Right atrium auricular region (tissue), 2 donors: ENCODE measurements at regions not wholly inside any gene's neighbourhood (a gene's known extent, or its start where the extent isn't known, plus 50 kb on each side); places are given as distances from the start of the nearest gene placed in this dataset.

Source experiments
- DNase-seq: peaks from one replicate; pipeline ENCODE4 v3.0.0-alpha.2; 2019; ENCODE audit warnings: low spot score
- H3K27ac ChIP-seq, 2 donors: fragments of 200-600 bp; sonication (generic); 1 replicate in 1 of 2; 2 replicates in 1 of 2; pipeline ENCODE4 v1.5.1; 2016 to 2019
- H3K27me3 ChIP-seq, 2 donors: fragments of 200-600 bp; sonication (generic); one replicate each; pipeline versions ENCODE4 v1.5.1 to v1.6.0; 2017 to 2019
- H3K36me3 ChIP-seq: fragments of 200-600 bp; sonication (generic); one replicate; pipeline ENCODE4 v1.5.1; 2016
- H3K4me1 ChIP-seq, 2 donors: fragments of 200-600 bp; sonication (generic); one replicate each; pipeline versions ENCODE4 v1.5.1 to v1.6.0; 2017 to 2019
- H3K4me3 ChIP-seq, 2 donors: fragments of 200-600 bp; sonication (generic); 1 replicate in 1 of 2; 2 replicates in 1 of 2; pipeline ENCODE4 v1.5.1; 2017 to 2019; ENCODE audit warnings: mild to moderate bottlenecking in 1 of 2, moderate library complexity in 1 of 2
- H3K9me3 ChIP-seq, 2 donors: fragments of 200-600 bp; sonication (generic); one replicate each; pipeline ENCODE4 v1.5.1; 2019
- TF ChIP-seq, protein P1 (sequence below), 2 donors: fragments of 200-600 bp; sonication (generic); IDR thresholded peaks; one replicate each; pipeline ENCODE4 v1.5.1; 2019; ENCODE audit warnings: antibody characterized with exemption in 2 of 2

DNA sequence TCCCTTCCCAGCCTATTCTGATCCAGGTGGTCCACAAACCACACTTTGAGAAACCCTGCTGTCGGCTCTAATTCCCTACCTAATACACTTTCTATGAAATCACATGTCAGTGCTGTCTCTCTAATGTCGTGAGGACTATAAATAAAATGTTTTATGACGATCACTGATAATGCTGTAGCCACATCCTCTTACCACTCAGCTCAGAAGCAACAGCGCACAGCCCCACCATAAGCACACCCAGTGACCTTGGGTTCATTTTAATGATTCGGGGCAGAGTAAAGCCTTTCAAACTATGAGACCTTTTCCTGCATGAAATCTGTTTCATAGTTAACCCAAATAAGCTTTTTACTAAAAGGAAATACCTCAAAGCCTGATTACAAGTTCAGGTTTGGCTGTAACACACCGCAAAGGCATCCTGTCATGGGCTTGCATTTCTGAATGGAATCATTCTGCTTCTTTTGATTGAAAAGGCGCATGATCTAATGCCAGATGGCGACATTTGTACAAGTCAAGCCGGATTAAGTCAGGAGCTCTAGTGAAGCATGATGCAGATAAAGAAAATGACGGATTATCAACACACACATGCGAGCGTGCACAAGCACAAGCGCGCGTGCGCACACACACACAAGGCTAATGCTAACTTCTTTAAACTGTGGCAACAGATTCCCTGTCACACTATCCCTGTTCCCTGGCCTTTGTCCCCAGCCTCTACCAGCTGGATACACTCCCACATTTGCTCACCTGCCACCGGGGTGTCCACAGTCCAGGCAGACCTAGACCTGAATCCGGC is 180.5 kb upstream of the PDE1C start:
- H3K27me3 ChIP-seq = no peaks in the 10 kb centered on the region
- H3K4me3 ChIP-seq = no peak overlapping the region
- H3K36me3 ChIP-seq = no peaks in the 10 kb centered on the region
- TF ChIP-seq, protein P1, sequence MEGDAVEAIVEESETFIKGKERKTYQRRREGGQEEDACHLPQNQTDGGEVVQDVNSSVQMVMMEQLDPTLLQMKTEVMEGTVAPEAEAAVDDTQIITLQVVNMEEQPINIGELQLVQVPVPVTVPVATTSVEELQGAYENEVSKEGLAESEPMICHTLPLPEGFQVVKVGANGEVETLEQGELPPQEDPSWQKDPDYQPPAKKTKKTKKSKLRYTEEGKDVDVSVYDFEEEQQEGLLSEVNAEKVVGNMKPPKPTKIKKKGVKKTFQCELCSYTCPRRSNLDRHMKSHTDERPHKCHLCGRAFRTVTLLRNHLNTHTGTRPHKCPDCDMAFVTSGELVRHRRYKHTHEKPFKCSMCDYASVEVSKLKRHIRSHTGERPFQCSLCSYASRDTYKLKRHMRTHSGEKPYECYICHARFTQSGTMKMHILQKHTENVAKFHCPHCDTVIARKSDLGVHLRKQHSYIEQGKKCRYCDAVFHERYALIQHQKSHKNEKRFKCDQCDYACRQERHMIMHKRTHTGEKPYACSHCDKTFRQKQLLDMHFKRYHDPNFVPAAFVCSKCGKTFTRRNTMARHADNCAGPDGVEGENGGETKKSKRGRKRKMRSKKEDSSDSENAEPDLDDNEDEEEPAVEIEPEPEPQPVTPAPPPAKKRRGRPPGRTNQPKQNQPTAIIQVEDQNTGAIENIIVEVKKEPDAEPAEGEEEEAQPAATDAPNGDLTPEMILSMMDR (IDR thresholded peaks at IDR 0.05) = no peak
- peaks cover 0 to 13% of the 10 kb centered on the region in 2 donors for H3K4me1 ChIP-seq
- no peaks in the 10 kb centered on the region for H3K9me3 ChIP-seq
- no peak for DNase-seq
- no peak overlapping the region for H3K27ac ChIP-seq

DNA sequence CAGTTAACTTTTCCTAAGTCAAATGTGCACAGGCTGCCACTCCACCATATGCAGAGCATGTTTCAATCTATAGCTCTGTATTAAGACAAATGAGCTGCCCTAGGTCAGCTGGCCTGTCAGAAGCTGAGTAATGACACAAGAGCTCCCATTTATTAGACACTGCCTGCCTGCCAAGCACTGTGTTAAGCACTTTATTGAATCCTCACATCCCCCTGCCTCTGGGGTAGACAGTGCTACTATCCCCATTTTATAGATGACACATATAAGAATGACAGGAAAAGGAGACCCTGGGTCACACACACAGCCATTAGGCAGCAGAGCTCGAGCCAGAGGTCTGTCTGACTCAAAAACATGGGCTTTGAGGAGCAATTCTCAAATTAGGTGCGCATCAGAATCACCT is 179.8 kb upstream of the PDE1C start:
- no peak overlapping the region for H3K4me3 ChIP-seq
- TF ChIP-seq, protein P1 (IDR thresholded peaks at IDR 0.05) = no peak
- H3K36me3 ChIP-seq = no peaks in the 10 kb centered on the region
- peaks cover 0 to 7% of the 10 kb centered on the region in 2 donors for H3K4me1 ChIP-seq
- no peaks in the 10 kb centered on the region for H3K9me3 ChIP-seq
- DNase-seq = no peak
- no peaks in the 10 kb centered on the region for H3K27me3 ChIP-seq
- no peak overlapping the region for H3K27ac ChIP-seq

- H3K27ac ChIP-seq = no peak overlapping the region
- TF ChIP-seq, protein P1 (IDR thresholded peaks at IDR 0.05) = no peak
- no peaks in the 10 kb centered on the region for H3K27me3 ChIP-seq
- H3K9me3 ChIP-seq = no peaks in the 10 kb centered on the region
- H3K36me3 ChIP-seq = no peaks in the 10 kb centered on the region
- H3K4me1 ChIP-seq = no peaks in the 10 kb centered on the region
- H3K4me3 ChIP-seq = no peak overlapping the region
- no peak for DNase-seq
Observed at GRCh38 chr7:32248522-32248921, 178.3 kb upstream of the PDE1C start.

DNA sequence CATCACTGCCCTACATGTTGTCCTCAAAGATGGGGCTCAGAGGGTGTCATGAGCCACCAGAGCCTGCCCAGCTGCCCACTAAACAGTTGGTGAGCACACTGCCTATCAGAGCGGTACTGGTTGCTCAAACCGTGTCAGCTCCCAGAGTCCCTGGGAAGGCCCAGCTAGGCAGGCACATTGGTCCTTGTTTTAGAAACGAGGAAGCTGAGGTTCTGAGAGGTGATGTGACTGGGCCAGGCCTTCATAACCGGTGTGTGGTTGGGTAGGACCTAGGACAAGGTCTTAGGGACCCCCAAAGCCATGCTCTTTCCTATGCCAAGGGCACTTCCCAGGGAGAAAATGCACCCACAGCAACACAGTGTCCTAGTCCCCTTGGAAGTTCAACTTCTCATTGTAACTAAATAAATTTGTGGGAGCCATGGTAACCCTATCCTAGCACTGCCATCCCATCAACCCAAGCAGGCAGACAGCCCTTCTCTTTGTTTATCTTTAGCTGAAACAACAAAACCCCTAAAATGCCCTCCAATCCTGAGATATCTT is 174.7 kb upstream of the PDE1C start:
- no peaks in the 10 kb centered on the region for H3K4me1 ChIP-seq
- H3K36me3 ChIP-seq = no peaks in the 10 kb centered on the region
- no peak for DNase-seq
- no peak overlapping the region for H3K27ac ChIP-seq
- no peaks in the 10 kb centered on the region for H3K9me3 ChIP-seq
- TF ChIP-seq, protein P1 (IDR thresholded peaks at IDR 0.05) = no peak
- no peak overlapping the region for H3K4me3 ChIP-seq
- no peaks in the 10 kb centered on the region for H3K27me3 ChIP-seq

GRCh38 chr7:32243687-32244290 is 173.6 kb upstream of the PDE1C start:
- Histone ChIP-seq H3K27me3 (no peaks in the 10 kb centered on the region), H3K27ac (no peak overlapping the region)

More at GRCh38 chr7:32243687-32244290, 173.6 kb upstream of the PDE1C start:
- no peak for DNase-seq
- TF ChIP-seq, protein P1 (IDR thresholded peaks at IDR 0.05) = no peak
- Histone ChIP-seq H3K36me3 (no peaks in the 10 kb centered on the region), H3K9me3 (no peaks in the 10 kb centered on the region), H3K4me3 (no peak overlapping the region), H3K4me1 (no peaks in the 10 kb centered on the region)
